ENCODE measurements at regions not wholly inside any gene's neighbourhood (a gene's known extent, or its start where the extent isn't known, plus 50 kb on each side); places are given as distances from the start of the nearest gene placed in this dataset.

DNA sequence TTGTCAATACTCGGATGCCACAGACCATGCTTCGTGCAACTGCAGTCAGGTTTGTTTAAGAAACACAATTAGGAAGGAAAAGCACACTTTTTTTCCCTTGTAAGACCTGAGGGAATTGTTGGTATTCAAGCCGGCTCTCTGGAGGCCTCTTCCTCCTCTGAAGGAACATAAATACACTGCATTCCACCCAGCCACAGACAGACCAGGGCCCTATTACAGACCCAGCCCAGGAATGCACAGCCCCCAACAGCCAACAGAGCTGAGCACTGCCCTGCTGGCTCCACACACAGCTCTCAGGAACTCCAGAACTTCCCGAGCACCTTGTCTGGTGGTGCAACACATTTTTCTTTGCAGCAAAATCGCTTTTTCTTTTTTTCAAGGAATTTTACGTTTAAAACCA is 488.7 kb upstream of the PROK2 start:
- Histone ChIP-seq H3K9ac (ENCODE audit: insufficient read depth, low read length, poor library complexity, severe bottlenecking) (peak overlapping the region; percentile 38), H3K9me3 (replicated peaks in 1 of 2; ENCODE audit: control insufficient read depth in 1 of 2, insufficient read depth in 1 of 2, low read length in 2 of 2) (no peaks in the 10 kb centered on the region), H3K79me2 (ENCODE audit: insufficient read depth, low read length) (no peaks in the 10 kb centered on the region), H4K20me1 (ENCODE audit: insufficient read depth, low read length) (no peaks in the 10 kb centered on the region), H3K36me3 (replicated peaks in 1 of 2; ENCODE audit: control insufficient read depth in 1 of 2, insufficient read depth in 2 of 2, low read length in 2 of 2) (no peaks in the 10 kb centered on the region), H3K27ac (ENCODE audit: low read depth in 1 of 2, low read length in 2 of 2) (peak overlapping the region; percentile 74 to 90), H3K4me2 (replicated peaks; ENCODE audit: extremely low read depth, low read length, poor library complexity, severe bottlenecking) (peak overlapping the region; percentile 15), H2AFZ (ENCODE audit: insufficient read depth, low read depth, low read length, poor library complexity, severe bottlenecking) (peak overlapping the region; percentile 44), H3K4me1 (ENCODE audit: control insufficient read depth in 1 of 2, insufficient read depth in 2 of 2, low read length in 2 of 2) (peaks cover 67 to 69% of the 10 kb centered on the region in 2 donors), H3K4me3 (replicated peaks in 1 of 3; ENCODE audit: low read depth in 2 of 3, low read length in 3 of 3) (peak overlapping the region in 1 of 3 experiments; percentile 19), H3K27me3 (ENCODE audit: control insufficient read depth in 2 of 2, insufficient read depth in 2 of 2, low read length in 2 of 2) (no peaks in the 10 kb centered on the region)
- no peak for DNase-seq
- intact Hi-C loops (cut with micrococcal nuclease), result loop anchor here (5.0 to 10.0 kb wide), 4 partner anchors 64 to 299 kb away; no protein-coding TSS in a partner anchor
- 83% methylated on average over 2 of the region's 6 CpGs for WGBS (ENCODE audit: insufficient coverage)
- Mint-ChIP-seq H3K36me3 (peaks cover 0 to 2% of the 10 kb centered on the region in 2 donors), H3K9me3 (peaks cover 0 to 3% (median 0%) of the 10 kb centered on the region in 7 donors), H3K27ac (peak overlapping the region; percentile 73 to 98 (median 93)), H3K27me3 (ENCODE audit: low read depth in 3 of 3) (peaks cover 5 to 6% (median 6%) of the 10 kb centered on the region in 3 donors), H3K4me1 (peaks cover 69% of the 10 kb centered on the region), H3K4me3 (peak overlapping the region; percentile 12 to 30)
- TF ChIP-seq, protein P1, sequence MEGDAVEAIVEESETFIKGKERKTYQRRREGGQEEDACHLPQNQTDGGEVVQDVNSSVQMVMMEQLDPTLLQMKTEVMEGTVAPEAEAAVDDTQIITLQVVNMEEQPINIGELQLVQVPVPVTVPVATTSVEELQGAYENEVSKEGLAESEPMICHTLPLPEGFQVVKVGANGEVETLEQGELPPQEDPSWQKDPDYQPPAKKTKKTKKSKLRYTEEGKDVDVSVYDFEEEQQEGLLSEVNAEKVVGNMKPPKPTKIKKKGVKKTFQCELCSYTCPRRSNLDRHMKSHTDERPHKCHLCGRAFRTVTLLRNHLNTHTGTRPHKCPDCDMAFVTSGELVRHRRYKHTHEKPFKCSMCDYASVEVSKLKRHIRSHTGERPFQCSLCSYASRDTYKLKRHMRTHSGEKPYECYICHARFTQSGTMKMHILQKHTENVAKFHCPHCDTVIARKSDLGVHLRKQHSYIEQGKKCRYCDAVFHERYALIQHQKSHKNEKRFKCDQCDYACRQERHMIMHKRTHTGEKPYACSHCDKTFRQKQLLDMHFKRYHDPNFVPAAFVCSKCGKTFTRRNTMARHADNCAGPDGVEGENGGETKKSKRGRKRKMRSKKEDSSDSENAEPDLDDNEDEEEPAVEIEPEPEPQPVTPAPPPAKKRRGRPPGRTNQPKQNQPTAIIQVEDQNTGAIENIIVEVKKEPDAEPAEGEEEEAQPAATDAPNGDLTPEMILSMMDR (IDR thresholded peaks at IDR 0.05), result no peak

DNA sequence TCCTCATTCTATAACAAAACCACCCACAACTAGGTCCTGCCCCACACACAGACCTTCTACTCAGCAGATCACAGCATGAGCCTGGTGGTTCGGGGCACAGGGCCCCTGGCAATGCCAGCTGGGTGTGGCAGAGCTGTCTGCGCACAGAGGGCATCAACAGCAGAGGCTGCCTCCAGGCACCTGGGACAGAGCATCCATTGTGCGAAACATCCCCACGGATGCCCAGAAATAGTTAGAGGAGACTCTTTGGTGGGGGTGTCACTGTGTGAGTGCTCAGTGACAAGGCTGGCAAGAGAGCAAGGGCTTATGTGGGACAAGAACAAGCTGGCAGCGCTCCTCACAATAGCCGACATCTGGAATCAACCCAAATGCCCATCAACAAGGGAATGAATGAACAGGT is 487.4 kb upstream of the PROK2 start:
- Histone ChIP-seq H3K9ac (ENCODE audit: insufficient read depth, low read length, poor library complexity, severe bottlenecking) (no peak overlapping the region), H3K4me3 (replicated peaks in 1 of 3; ENCODE audit: low read depth in 2 of 3, low read length in 3 of 3) (no peak overlapping the region), H2AFZ (ENCODE audit: insufficient read depth, low read depth, low read length, poor library complexity, severe bottlenecking) (no peak overlapping the region), H3K9me3 (replicated peaks in 1 of 2; ENCODE audit: control insufficient read depth in 1 of 2, insufficient read depth in 1 of 2, low read length in 2 of 2) (no peaks in the 10 kb centered on the region), H3K79me2 (ENCODE audit: insufficient read depth, low read length) (no peaks in the 10 kb centered on the region), H3K27ac (ENCODE audit: low read depth in 1 of 2, low read length in 2 of 2) (peak overlapping the region in 1 of 2 donors; percentile 92), H4K20me1 (ENCODE audit: insufficient read depth, low read length) (no peaks in the 10 kb centered on the region), H3K4me1 (ENCODE audit: control insufficient read depth in 1 of 2, insufficient read depth in 2 of 2, low read length in 2 of 2) (peaks cover 67 to 73% of the 10 kb centered on the region in 2 donors), H3K27me3 (ENCODE audit: control insufficient read depth in 2 of 2, insufficient read depth in 2 of 2, low read length in 2 of 2) (no peaks in the 10 kb centered on the region), H3K36me3 (replicated peaks in 1 of 2; ENCODE audit: control insufficient read depth in 1 of 2, insufficient read depth in 2 of 2, low read length in 2 of 2) (no peaks in the 10 kb centered on the region), H3K4me2 (replicated peaks; ENCODE audit: extremely low read depth, low read length, poor library complexity, severe bottlenecking) (no peak overlapping the region)
- TF ChIP-seq, protein P1 (IDR thresholded peaks at IDR 0.05), result no peak
- WGBS (ENCODE audit: insufficient coverage), result 100% methylated on average over 4 of the region's 6 CpGs
- intact Hi-C loops (cut with micrococcal nuclease), result loop anchor here (5.0 to 10.0 kb wide), 4 partner anchors 65 to 298 kb away; no protein-coding TSS in a partner anchor
- Mint-ChIP-seq H3K27me3 (ENCODE audit: low read depth in 3 of 3) (peaks cover 2 to 6% (median 4%) of the 10 kb centered on the region in 3 donors), H3K9me3 (peaks cover 0 to 3% (median 0%) of the 10 kb centered on the region in 7 donors), H3K4me1 (peaks cover 78% of the 10 kb centered on the region), H3K36me3 (peaks cover 0 to 2% of the 10 kb centered on the region in 2 donors), H3K27ac (peak overlapping the region in 6 of 7 donors; percentile 8 to 96 (median 87)), H3K4me3 (no peak overlapping the region)
- DNase-seq, result no peak
